T-helper 2 cell treated with Interferon-gamma antibody and Interleukin-4, amounts not matched to agents 5 μg/mL and 100 μg/mL, for 36 hours (primary cell): ENCODE measurements at regions not wholly inside any gene's neighbourhood (a gene's known extent, or its start where the extent isn't known, plus 50 kb on each side); places are given as distances from the start of the nearest gene placed in this dataset.

Experiments used
- DNase-seq: peaks from one replicate; pipeline ENCODE4 v3.0.0; 2021; ENCODE audit warnings: low spot score
- H3K27ac Mint-ChIP-seq: one replicate; pipeline ENCODE4 v1.8.0; 2021; ENCODE audit warnings: mild to moderate bottlenecking, mixed read lengths
- H3K27me3 Mint-ChIP-seq: one replicate; pipeline ENCODE4 v1.8.0; 2021; ENCODE audit warnings: low read depth, mixed read lengths
- H3K36me3 Mint-ChIP-seq: one replicate; pipeline ENCODE4 v1.8.0; 2021; ENCODE audit warnings: low read depth, mixed read lengths
- H3K4me1 Mint-ChIP-seq: one replicate; pipeline ENCODE4 v1.8.0; 2021; ENCODE audit warnings: low read depth, mixed read lengths
- H3K4me3 Mint-ChIP-seq: one replicate; pipeline ENCODE4 v1.8.0; 2022; ENCODE audit warnings: mild to moderate bottlenecking, moderate library complexity, mixed read lengths
- H3K9me3 Mint-ChIP-seq: one replicate; pipeline ENCODE4 v1.8.0; 2021; ENCODE audit warnings: mixed read lengths

- no peaks in the 10 kb centered on the region for H3K4me1 Mint-ChIP-seq
- H3K27ac Mint-ChIP-seq: no peak overlapping the region
- DNase-seq: no peak
- H3K36me3 Mint-ChIP-seq: no peaks in the 10 kb centered on the region
- H3K27me3 Mint-ChIP-seq: no peaks in the 10 kb centered on the region
- H3K9me3 Mint-ChIP-seq: peaks cover 5% of the 10 kb centered on the region
- no peak overlapping the region for H3K4me3 Mint-ChIP-seq
These were observed 319.3 kb downstream of the TDRD3 start for GRCh38 chr13:60716313-60716712.

DNA sequence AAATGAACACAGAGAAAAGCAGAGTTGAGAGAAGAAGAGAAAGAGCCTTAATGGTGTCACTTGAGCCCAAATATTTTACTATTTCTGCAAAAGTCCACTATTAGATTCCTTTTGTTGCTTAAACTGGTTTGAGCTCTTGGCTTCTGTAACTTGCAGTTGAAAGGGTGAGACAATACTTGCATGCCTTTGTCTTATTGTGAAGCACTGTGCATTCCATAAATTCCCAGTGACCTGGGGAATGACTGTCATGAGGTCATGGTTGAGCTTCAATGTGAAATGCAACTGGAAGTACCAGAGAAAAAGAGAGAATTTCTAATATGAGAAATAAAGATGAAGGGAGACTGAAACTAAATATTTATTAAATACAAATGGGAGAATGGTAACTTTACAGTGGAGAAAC is 310.9 kb downstream of the TDRD3 start:
- peaks cover 13% of the 10 kb centered on the region for H3K9me3 Mint-ChIP-seq
- H3K4me3 Mint-ChIP-seq: no peak overlapping the region
- no peak for DNase-seq
- no peaks in the 10 kb centered on the region for H3K36me3 Mint-ChIP-seq
- H3K4me1 Mint-ChIP-seq: no peaks in the 10 kb centered on the region
- H3K27me3 Mint-ChIP-seq: no peaks in the 10 kb centered on the region
- H3K27ac Mint-ChIP-seq: no peak overlapping the region

DNA sequence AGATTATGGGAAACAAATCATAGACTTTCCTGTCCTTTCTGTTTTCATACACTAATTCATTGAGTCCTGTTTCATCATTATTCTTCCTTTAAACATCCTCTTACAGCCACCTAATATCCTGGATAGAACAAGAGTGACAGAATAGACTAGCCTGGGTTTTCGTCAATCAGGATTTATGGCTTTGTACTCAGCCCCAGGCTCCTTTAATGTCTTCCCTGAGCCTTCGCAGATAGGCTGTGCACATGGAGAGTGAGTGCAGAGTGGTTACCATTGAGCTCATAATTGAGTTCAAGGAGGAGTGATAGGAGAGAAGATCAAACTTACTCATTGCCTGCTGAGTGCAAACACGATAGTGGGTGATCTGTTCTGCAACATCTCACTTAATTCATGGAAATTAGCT is 304.9 kb downstream of the TDRD3 start:
- no peak overlapping the region for H3K4me3 Mint-ChIP-seq
- no peak overlapping the region for H3K27ac Mint-ChIP-seq
- no peaks in the 10 kb centered on the region for H3K4me1 Mint-ChIP-seq
- no peaks in the 10 kb centered on the region for H3K9me3 Mint-ChIP-seq
- H3K36me3 Mint-ChIP-seq: no peaks in the 10 kb centered on the region
- H3K27me3 Mint-ChIP-seq: no peaks in the 10 kb centered on the region
- DNase-seq: no peak

GRCh38 chr13:60700994-60701393 is 304.0 kb downstream of the TDRD3 start:
- H3K36me3 Mint-ChIP-seq: no peaks in the 10 kb centered on the region
- no peak for DNase-seq
- H3K27ac Mint-ChIP-seq: no peak overlapping the region
- H3K9me3 Mint-ChIP-seq: no peaks in the 10 kb centered on the region
- no peaks in the 10 kb centered on the region for H3K4me1 Mint-ChIP-seq
- no peak overlapping the region for H3K4me3 Mint-ChIP-seq
- H3K27me3 Mint-ChIP-seq: no peaks in the 10 kb centered on the region

GRCh38 chr13:60699636-60700035 is 302.6 kb downstream of the TDRD3 start:
- Mint-ChIP-seq H3K27ac (no peak overlapping the region), H3K4me1 (no peaks in the 10 kb centered on the region), H3K9me3 (no peaks in the 10 kb centered on the region), H3K27me3 (no peaks in the 10 kb centered on the region), H3K4me3 (no peak overlapping the region), H3K36me3 (no peaks in the 10 kb centered on the region)
- DNase-seq: no peak

- no peaks in the 10 kb centered on the region for H3K36me3 Mint-ChIP-seq
These were observed 299.6 kb downstream of the TDRD3 start for GRCh38 chr13:60696602-60697001.

GRCh38 chr13:60691268-60691667 is 294.2 kb downstream of the TDRD3 start:
- H3K27ac Mint-ChIP-seq: peak overlapping the region; percentile 32

More at GRCh38 chr13:60696602-60697001, 299.6 kb downstream of the TDRD3 start:
- Mint-ChIP-seq H3K4me1 (no peaks in the 10 kb centered on the region), H3K4me3 (no peak overlapping the region), H3K27ac (no peak overlapping the region), H3K9me3 (no peaks in the 10 kb centered on the region), H3K27me3 (no peaks in the 10 kb centered on the region)
- DNase-seq: no peak

GRCh38 chr13:60690604-60691003 is 293.6 kb downstream of the TDRD3 start:
- no peak for DNase-seq
- H3K27ac Mint-ChIP-seq: no peak overlapping the region
- no peaks in the 10 kb centered on the region for H3K36me3 Mint-ChIP-seq
- H3K4me3 Mint-ChIP-seq: no peak overlapping the region
- peaks cover 13% of the 10 kb centered on the region for H3K4me1 Mint-ChIP-seq
- no peaks in the 10 kb centered on the region for H3K27me3 Mint-ChIP-seq
- peaks cover 9% of the 10 kb centered on the region for H3K9me3 Mint-ChIP-seq

More at GRCh38 chr13:60691268-60691667, 294.2 kb downstream of the TDRD3 start:
- peaks cover 9% of the 10 kb centered on the region for H3K9me3 Mint-ChIP-seq
- no peaks in the 10 kb centered on the region for H3K36me3 Mint-ChIP-seq
- no peak overlapping the region for H3K4me3 Mint-ChIP-seq
- H3K27me3 Mint-ChIP-seq: no peaks in the 10 kb centered on the region
- DNase-seq: no peak
- peaks cover 13% of the 10 kb centered on the region for H3K4me1 Mint-ChIP-seq

GRCh38 chr13:60689571-60689970 is 292.6 kb downstream of the TDRD3 start:
- Mint-ChIP-seq H3K4me3 (peak overlapping the region; percentile 1), H3K27ac (peak overlapping the region; percentile 54), H3K4me1 (peaks cover 13% of the 10 kb centered on the region), H3K36me3 (no peaks in the 10 kb centered on the region), H3K27me3 (no peaks in the 10 kb centered on the region), H3K9me3 (peaks cover 9% of the 10 kb centered on the region)
- no peak for DNase-seq

DNA sequence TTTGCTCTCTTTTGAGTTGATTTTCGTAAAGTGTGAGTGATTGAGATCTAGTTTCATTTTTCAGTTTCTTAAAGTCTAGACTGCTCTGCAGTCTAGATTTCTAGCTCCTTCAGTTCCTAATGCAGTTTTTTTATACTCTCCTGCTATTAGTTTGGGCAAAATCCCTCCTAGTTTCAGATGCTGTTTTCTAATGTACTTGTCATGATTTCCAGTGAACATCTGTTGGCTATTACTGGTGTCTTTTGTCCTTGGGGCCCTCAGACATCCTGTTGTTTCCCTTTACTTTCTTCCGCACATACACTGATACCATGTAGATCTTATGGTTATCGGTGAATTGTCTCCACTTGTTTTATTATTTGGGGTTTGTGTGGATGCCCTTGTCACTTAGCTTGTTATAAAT is 292.1 kb downstream of the TDRD3 start:
- Mint-ChIP-seq H3K27ac (peak overlapping the region; percentile 27), H3K27me3 (no peaks in the 10 kb centered on the region), H3K4me1 (peaks cover 13% of the 10 kb centered on the region), H3K36me3 (no peaks in the 10 kb centered on the region), H3K4me3 (peak overlapping the region; percentile 34), H3K9me3 (peaks cover 9% of the 10 kb centered on the region)
- DNase-seq: no peak

- no peak overlapping the region for H3K4me3 Mint-ChIP-seq
- no peak overlapping the region for H3K27ac Mint-ChIP-seq
- no peaks in the 10 kb centered on the region for H3K36me3 Mint-ChIP-seq
- H3K27me3 Mint-ChIP-seq: no peaks in the 10 kb centered on the region
- no peaks in the 10 kb centered on the region for H3K4me1 Mint-ChIP-seq
- DNase-seq: no peak
- H3K9me3 Mint-ChIP-seq: no peaks in the 10 kb centered on the region
These were observed 283.1 kb downstream of the TDRD3 start for GRCh38 chr13:60679928-60680694.

DNA sequence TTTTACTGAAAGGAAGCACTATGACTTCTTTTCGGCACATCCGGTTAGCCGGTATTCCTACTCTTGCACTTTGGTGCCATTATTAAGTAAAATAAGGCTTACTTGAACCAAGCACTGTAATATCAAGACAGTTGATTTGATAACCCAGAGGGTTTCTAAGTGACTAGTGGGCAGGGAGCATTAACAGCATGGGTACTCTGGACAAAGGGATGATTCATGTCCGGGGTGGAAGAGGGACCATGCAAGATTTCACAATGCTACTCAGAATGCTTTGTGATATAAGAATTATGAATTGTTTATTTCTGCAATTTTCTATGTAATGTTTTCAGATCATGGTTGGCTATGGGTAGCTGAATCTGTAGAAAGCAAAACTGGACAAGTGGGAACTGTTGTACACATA is 282.1 kb downstream of the TDRD3 start:
- Mint-ChIP-seq H3K9me3 (no peaks in the 10 kb centered on the region), H3K27me3 (no peaks in the 10 kb centered on the region), H3K4me1 (no peaks in the 10 kb centered on the region), H3K4me3 (no peak overlapping the region), H3K27ac (no peak overlapping the region), H3K36me3 (no peaks in the 10 kb centered on the region)
- DNase-seq: no peak

DNA sequence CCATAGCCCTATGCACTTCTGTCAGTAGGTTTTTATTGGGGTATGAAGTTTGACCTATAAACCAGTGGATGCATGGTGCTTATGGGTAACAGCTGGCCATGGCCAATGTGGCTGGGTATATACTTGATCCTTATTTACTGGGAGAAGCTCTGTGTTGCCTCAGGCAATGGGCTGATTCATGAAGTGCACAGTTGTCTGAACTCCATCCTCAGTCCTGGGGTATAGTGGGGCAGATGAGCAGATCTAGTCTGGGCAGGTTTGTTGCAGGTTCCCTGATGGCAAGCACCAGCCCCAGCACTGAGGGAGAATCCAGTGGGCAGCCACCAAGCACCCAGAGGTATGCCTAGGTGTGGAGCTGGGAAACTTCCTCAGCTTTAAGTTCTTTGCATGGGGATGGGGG is 274.4 kb downstream of the TDRD3 start:
- no peak overlapping the region for H3K27ac Mint-ChIP-seq
- no peaks in the 10 kb centered on the region for H3K4me1 Mint-ChIP-seq
- no peak overlapping the region for H3K4me3 Mint-ChIP-seq
- DNase-seq: no peak
- H3K27me3 Mint-ChIP-seq: no peaks in the 10 kb centered on the region
- H3K36me3 Mint-ChIP-seq: no peaks in the 10 kb centered on the region
- H3K9me3 Mint-ChIP-seq: peaks cover 21% of the 10 kb centered on the region

DNA sequence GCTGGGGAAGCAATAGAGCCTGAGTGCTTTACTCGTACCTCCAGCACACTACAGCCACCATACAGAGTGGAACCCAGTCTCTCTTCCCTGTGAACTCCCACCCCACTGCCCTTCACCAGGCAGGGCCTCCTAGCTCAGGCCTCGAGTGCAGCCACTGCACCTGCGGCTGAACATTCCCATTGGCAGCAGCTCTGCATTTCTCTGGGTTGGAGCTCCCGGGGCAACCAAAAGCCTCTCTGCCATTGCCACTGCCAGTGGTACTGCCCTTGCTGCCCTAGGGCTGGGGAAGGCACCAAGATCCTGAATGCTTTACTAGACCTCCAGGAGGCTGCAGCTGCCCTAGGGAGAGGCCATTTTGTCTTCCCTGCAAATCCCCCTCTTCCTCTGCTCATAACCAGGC is 266.8 kb downstream of the TDRD3 start:
- Mint-ChIP-seq H3K36me3 (no peaks in the 10 kb centered on the region), H3K27me3 (no peaks in the 10 kb centered on the region), H3K27ac (no peak overlapping the region), H3K4me1 (no peaks in the 10 kb centered on the region), H3K9me3 (peaks cover 27% of the 10 kb centered on the region), H3K4me3 (no peak overlapping the region)
- no peak for DNase-seq

GRCh38 chr13:60662595-60662994 is 265.6 kb downstream of the TDRD3 start:
- Mint-ChIP-seq H3K9me3 (peaks cover 21% of the 10 kb centered on the region), H3K36me3 (no peaks in the 10 kb centered on the region), H3K27ac (no peak overlapping the region), H3K27me3 (no peaks in the 10 kb centered on the region), H3K4me3 (no peak overlapping the region), H3K4me1 (no peaks in the 10 kb centered on the region)
- DNase-seq: no peak
